ENCODE measurements at regions not wholly inside any gene's neighbourhood (a gene's known extent, or its start where the extent isn't known, plus 50 kb on each side); places are given as distances from the start of the nearest gene placed in this dataset.

GRCh38 chr3:64297563-64297962, 72.3 kb upstream of the PRICKLE2 start:
- Histone ChIP-seq H3K4me3 (replicated peaks in 1 of 2; ENCODE audit: low read depth in 1 of 2, low read length in 2 of 2) (no peak overlapping the region), H3K9me2 (ENCODE audit: insufficient read depth) (no peaks in the 10 kb centered on the region), H3K36me3 (ENCODE audit: control insufficient read depth in 1 of 2, insufficient read depth in 2 of 2, low read length in 2 of 2) (no peaks in the 10 kb centered on the region), H3K4me1 (ENCODE audit: control insufficient read depth in 1 of 2, insufficient read depth in 2 of 2, low read length in 2 of 2) (no peaks in the 10 kb centered on the region), H3K4me2 (ENCODE audit: low read length) (no peak overlapping the region), H3K9ac (ENCODE audit: low read length) (no peak overlapping the region), H3K79me2 (ENCODE audit: insufficient read depth, low read length) (no peaks in the 10 kb centered on the region), H3K9me3 (ENCODE audit: control insufficient read depth in 1 of 2, insufficient read depth in 1 of 2, low read depth in 1 of 2, low read length in 2 of 2) (no peaks in the 10 kb centered on the region), H3K27ac (ENCODE audit: low read depth, low read length) (no peak overlapping the region), H3K27me3 (ENCODE audit: insufficient read depth, low read length) (no peaks in the 10 kb centered on the region; the same call in 1 of the 2 replicates), H2AFZ (ENCODE audit: low read depth, low read length, poor library complexity, severe bottlenecking) (no peak overlapping the region), H4K20me1 (ENCODE audit: insufficient read depth) (no peaks in the 10 kb centered on the region)
- ChIA-PET CTCF (no interaction called here), RAD21 (ENCODE audit: low non-redundant PET in 1 of 2, low total read pairs in 2 of 2, uncharacterized antibody in 2 of 2, unreplicated experiment in 2 of 2) (no interaction called here), POLR2A (no interaction called here)
- ATAC-seq (no peak), DNase-seq (ENCODE audit: low read depth, low spot score) (no peak)
- BruUV-seq (replicated peaks) = no TSS peak
- intact Hi-C loops (cut with micrococcal nuclease) = no loop called here
- TF ChIP-seq MAX (IDR thresholded peaks at IDR 0.05) = no peak
- no peak for TF ChIP-seq ZBTB33 (IDR thresholded peaks at IDR 0.05; ENCODE audit: extremely low read depth, insufficient replicate concordance, low read length)
- no peak for TF ChIP-seq SIN3A (IDR thresholded peaks at IDR 0.05; ENCODE audit: low read depth)
- TF ChIP-seq EGR1 (IDR thresholded peaks at IDR 0.05; ENCODE audit: low read depth) = no peak
- TF ChIP-seq POLR2AphosphoS5 (IDR thresholded peaks at IDR 0.05; ENCODE audit: low read depth, low read length) = no peak
- TF ChIP-seq ZFX (IDR thresholded peaks at IDR 0.05) = no peak
- no peak for TF ChIP-seq EZH2 (IDR thresholded peaks at IDR 0.05)
- no peak for TF ChIP-seq ELF1 (IDR thresholded peaks at IDR 0.05; ENCODE audit: borderline replicate concordance, low read depth)
- TF ChIP-seq CBX3 (IDR thresholded peaks at IDR 0.05; ENCODE audit: low read depth) = no peak
- no peak for TF ChIP-seq RAD21 (IDR thresholded peaks at IDR 0.05; ENCODE audit: low read depth)
- TF ChIP-seq TCF7L2 (IDR thresholded peaks at IDR 0.05; ENCODE audit: borderline replicate concordance, extremely low read depth, insufficient read depth, insufficient read length) = no peak
